ENCODE measurements at regions not wholly inside any gene's neighbourhood (a gene's known extent, or its start where the extent isn't known, plus 50 kb on each side); places are given as distances from the start of the nearest gene placed in this dataset.

GRCh38 chr1:207971331-207972219 is 60.6 kb upstream of the CD34 start:
- no peak for DNase-seq

DNA sequence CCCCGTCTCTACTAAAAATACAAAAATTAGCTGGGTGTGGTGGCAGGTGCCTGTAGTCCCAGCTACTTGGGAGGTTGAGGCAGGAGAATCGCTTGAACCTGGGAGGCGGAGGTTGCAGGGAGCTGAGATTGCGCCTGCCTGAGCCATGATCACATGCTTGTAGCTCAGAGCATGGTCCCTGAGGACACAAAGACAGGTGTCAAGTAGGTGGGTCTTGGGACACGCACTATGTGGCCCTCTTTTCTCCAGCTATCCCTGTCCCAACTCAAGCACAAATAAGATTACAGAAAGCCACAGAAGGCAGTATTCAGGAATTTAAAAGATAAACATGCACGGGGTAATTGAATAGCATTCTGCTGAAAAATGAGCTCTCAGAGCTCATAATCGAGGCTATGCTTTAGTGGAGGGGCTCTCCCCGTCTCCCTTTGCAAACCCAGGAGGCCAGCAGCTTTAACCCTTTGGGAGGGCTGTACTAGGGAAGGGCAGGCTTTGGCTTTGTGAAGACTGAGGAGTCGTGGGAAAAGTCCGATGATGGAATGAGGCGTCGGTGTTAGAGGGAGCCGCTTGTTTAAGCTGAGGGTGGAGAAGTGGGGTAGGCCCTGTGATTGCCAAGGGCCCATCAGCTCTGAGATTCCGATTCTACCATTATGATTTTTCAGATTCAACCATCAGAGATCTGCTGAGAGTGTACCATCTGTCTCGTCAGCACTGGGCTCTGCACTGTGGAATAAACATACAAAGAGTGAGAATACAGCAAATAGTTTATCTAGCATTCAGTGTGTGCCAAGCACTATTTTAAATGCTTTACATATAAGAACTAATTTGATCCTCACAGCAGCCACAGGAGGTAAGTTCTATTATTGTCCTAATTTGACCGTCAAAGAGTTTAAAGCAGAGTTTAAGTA is 59.7 kb upstream of the CD34 start:
- DNase-seq: no peak

- DNase-seq: no peak
Observed at GRCh38 chr1:207969528-207969927, 58.6 kb upstream of the CD34 start.

DNA sequence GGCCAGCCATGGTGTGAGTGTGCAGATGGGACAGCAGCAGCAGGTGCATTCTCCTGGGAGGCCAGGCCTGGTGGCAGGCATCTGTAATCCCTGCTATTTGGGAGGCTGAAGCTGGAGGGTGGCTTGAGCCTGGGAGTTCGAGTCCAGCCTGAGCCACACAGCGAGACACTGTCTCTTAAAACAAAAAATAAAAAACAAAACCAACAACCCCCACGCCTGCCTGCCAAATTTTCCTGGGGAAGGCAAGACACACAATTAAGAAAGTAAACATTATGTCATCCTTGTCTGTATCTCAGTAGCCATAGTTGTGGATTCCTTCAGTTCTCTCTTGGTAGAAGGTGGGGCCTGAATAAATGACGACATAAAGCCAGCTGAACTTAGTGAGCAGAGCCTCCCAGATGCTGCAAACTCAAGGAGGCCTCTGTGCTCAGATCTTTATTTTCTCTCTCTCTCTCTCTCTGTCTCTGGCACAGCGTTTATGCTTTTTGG is 57.6 kb upstream of the CD34 start:
- no peak for DNase-seq

GRCh38 chr1:207967703-207968102 is 56.8 kb upstream of the CD34 start:
- no peak for DNase-seq

DNA sequence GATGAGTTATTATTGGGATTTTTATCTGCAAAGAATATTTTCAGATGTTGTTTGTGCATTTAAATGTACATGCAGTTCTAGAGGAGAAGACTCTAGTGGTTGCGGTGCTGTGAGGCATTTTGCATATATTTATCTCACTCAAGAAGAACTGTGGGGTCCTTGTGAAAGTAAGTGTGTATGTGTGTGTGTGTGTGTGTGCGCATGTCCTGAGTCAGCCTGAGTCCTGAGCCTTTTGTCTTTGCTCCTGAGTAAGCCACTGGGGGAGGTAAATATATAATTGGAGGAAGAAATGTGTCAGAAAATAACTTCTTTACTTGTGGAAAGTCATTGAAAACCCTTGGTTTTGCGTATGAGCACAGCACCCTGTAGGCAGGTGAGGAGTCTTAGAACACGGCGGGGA is 55.6 kb upstream of the CD34 start:
- DNase-seq: no peak

- no peak for DNase-seq
Observed at GRCh38 chr1:207965392-207966387, 54.8 kb upstream of the CD34 start.

- no peak for DNase-seq
Observed at GRCh38 chr1:207964195-207964966, 53.5 kb upstream of the CD34 start.

DNA sequence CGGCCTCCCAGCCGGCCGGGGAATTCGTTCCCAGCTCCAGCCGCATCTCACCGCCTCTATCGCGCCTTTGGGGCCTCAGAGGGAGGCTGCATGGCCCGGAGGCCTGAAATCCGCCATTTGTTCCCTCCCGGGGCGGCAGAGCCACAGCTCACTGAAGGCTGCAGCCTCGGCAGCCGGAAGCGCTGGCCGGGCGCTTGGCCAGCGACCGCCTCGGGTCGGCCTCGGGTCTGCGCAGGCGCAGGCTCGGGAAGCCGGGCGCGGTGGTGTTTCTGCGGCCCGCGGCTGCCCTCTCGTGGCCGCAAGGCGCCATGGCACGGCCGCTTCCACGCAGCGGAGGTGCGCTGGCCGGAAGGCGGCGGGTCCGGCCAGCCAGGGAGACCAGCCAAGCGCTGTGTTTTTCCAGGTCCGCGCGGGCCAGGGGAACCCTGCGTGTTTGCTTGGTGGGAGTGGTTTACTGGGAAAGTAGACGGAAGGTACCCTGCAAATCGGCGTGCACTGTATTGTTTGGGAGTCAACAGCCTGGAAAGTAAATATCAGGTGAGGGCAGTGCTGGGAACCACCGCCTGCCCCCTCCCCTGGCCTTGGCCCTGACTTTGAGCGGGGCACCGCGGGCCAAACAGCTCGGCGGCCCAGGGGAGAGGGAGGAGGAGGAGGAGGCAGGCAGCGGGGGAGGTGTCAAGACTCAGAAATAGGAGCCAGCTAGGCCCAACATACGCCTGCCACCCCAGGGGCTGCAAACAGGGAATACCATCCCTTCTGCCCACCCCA is 52.7 kb upstream of the CD34 start:
- DNase-seq: peak; percentile 85

DNA sequence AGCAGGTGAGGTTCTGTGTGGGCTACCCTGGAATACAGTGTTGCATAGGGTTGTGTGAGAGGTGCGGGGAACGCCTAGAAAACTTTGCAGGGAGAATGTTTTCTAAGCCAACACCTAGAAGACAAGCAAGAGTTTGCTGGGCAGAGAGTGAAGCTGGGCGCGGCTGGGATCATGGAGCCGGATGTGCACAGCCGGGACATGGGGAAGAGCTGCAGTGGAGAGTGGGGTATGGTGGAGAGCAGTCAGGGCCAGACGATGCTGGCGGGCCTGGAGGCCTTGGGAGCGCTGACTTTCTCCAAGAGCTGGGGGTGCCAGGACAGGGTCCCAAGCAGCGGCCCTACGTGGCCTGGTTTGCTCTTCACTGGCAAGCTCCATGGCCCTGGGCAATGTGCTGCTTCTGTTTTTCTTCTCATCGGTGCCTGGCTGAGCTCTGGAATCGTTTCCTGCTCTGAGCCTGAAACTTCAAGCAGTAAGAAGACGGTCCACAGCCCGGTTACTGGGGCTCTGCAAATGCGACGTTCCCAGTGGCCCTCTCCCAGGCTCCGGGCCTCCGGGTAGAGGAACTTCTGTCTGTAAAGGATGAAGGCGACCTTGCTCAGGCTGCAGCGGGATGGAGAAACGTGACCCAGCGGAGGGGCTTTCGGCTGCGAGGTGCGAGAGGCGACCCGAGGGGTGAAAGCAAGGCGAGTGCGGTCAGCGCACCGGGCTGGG is 51.9 kb upstream of the CD34 start:
- no peak for DNase-seq
